Coronary artery (tissue), 2 donors: ENCODE measurements at regions not wholly inside any gene's neighbourhood (a gene's known extent, or its start where the extent isn't known, plus 50 kb on each side); places are given as distances from the start of the nearest gene placed in this dataset.

Experiments
- DNase-seq: peaks from one replicate; pipeline ENCODE4 v3.0.0-alpha.2; 2017; ENCODE audit warnings: low spot score
- H3K27ac ChIP-seq, 2 donors: fragments of 200-600 bp; sonication (generic); one replicate each; pipeline ENCODE4 v1.5.1; 2016 to 2019
- H3K4me3 ChIP-seq: fragments of 200-600 bp; sonication (generic); 2 replicates; pipeline ENCODE4 v1.5.1; 2016; ENCODE audit warnings: mild to moderate bottlenecking, moderate library complexity
- TF ChIP-seq, protein P1 (sequence below): fragments of 200-600 bp; sonication (generic); IDR thresholded peaks from one replicate; pipeline ENCODE4 v1.5.1; 2019; ENCODE audit warnings: antibody characterized with exemption

GRCh38 chr4:3649491-3649890 is 116.7 kb upstream of the ADRA2C start:
- TF ChIP-seq, protein P1, sequence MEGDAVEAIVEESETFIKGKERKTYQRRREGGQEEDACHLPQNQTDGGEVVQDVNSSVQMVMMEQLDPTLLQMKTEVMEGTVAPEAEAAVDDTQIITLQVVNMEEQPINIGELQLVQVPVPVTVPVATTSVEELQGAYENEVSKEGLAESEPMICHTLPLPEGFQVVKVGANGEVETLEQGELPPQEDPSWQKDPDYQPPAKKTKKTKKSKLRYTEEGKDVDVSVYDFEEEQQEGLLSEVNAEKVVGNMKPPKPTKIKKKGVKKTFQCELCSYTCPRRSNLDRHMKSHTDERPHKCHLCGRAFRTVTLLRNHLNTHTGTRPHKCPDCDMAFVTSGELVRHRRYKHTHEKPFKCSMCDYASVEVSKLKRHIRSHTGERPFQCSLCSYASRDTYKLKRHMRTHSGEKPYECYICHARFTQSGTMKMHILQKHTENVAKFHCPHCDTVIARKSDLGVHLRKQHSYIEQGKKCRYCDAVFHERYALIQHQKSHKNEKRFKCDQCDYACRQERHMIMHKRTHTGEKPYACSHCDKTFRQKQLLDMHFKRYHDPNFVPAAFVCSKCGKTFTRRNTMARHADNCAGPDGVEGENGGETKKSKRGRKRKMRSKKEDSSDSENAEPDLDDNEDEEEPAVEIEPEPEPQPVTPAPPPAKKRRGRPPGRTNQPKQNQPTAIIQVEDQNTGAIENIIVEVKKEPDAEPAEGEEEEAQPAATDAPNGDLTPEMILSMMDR = no peak

DNA sequence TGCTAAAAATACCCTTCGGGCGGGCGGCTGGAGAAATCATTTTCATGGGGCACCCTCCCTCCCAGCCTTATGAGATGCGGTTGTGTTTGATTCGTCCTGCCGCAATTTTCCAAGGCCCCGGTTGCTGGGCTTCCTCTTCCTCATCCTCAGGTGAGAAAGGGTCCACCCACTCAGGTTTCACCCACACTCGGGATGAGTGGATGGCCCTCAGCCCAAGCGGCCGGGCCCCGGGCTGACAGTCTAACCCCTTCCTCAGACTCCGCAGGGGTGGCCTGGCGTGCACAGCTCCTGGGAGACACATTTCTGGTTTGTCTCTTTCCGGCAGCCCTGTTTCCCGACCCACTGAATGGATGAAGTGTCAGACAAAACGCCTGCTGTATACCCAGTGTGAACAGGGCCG is 116.5 kb upstream of the LRPAP1 start:
- Histone ChIP-seq H3K4me3 (no peak overlapping the region), H3K27ac (no peak overlapping the region)
- TF ChIP-seq, protein P1 = no peak
- DNase-seq = no peak

More at GRCh38 chr4:3649491-3649890, 116.7 kb upstream of the ADRA2C start:
- Histone ChIP-seq H3K4me3 (no peak overlapping the region), H3K27ac (no peak overlapping the region)
- DNase-seq = no peak

DNA sequence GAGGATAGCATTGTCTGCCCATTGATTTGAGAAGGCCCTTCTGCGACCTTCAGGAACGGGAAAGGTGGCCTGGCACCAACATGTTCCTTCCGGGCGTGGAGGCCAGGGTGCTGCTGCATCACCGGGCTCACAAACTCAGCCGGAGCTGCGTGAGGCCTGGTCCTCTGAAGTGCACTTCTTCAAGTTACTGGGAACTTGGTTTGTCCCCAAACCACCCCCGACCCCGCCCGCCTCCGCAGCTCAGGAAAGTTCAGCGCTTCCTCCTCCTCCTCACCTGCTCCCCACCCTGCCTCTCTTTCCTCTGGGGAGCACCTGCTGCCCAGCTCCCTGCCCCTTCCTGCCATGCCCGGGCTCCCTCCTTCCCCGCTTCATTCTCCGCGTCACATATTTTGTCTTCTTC is 116.0 kb upstream of the LRPAP1 start:
- no peak for DNase-seq
- Histone ChIP-seq H3K27ac (no peak overlapping the region), H3K4me3 (no peak overlapping the region)
- TF ChIP-seq, protein P1 = no peak

- Histone ChIP-seq H3K27ac (no peak overlapping the region), H3K4me3 (no peak overlapping the region)
- TF ChIP-seq, protein P1 = no peak
- DNase-seq = no peak
Observed at GRCh38 chr4:3647421-3647820, 115.2 kb upstream of the LRPAP1 start.

- no peak for DNase-seq
- TF ChIP-seq, protein P1 = no peak
- H3K27ac ChIP-seq = no peak overlapping the region
- H3K4me3 ChIP-seq = no peak overlapping the region
Observed at GRCh38 chr4:3645711-3646679, 113.8 kb upstream of the LRPAP1 start.

GRCh38 chr4:3644849-3645627 is 112.8 kb upstream of the LRPAP1 start:
- TF ChIP-seq, protein P1 = no peak
- DNase-seq = no peak
- Histone ChIP-seq H3K4me3 (no peak overlapping the region), H3K27ac (no peak overlapping the region)
